ENCODE measurements at regions not wholly inside any gene's neighbourhood (a gene's known extent, or its start where the extent isn't known, plus 50 kb on each side); places are given as distances from the start of the nearest gene placed in this dataset.

- no peak for TF ChIP-seq CTCF (IDR thresholded peaks at IDR 0.05)
- no peak for TF ChIP-seq POLR2A (IDR thresholded peaks at IDR 0.05)
- no peak for TF ChIP-seq POLR2AphosphoS5 (IDR thresholded peaks at IDR 0.05)
Observed at GRCh38 chr16:11450136-11450535, 104.9 kb downstream of the RMI2 start.

All from breast epithelium (tissue), 3 donors.